ENCODE measurements at regions not wholly inside any gene's neighbourhood (a gene's known extent, or its start where the extent isn't known, plus 50 kb on each side); places are given as distances from the start of the nearest gene placed in this dataset.

DNA sequence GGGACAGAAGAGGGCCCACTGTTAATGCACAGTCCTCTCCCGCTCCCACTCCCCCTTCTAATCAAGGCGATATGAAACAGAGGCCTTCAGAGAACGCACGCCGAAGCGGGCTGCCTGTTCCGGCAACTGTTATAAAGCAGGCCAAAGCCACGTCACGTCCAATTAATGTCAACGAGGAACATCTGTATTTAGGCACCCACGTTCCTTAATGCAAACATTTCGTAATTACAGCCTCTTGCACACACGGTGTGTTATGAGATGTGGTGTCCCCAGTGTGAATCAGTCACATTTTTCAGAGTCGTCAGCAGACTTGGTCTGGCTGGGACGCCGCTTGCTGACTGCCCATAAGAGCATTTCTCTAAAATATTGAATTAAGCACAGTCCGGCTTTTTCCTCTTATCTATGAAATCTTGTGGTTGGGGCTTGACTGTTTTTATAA, 339.0 kb downstream of the NSG2 start:
- TF ChIP-seq, protein P1, sequence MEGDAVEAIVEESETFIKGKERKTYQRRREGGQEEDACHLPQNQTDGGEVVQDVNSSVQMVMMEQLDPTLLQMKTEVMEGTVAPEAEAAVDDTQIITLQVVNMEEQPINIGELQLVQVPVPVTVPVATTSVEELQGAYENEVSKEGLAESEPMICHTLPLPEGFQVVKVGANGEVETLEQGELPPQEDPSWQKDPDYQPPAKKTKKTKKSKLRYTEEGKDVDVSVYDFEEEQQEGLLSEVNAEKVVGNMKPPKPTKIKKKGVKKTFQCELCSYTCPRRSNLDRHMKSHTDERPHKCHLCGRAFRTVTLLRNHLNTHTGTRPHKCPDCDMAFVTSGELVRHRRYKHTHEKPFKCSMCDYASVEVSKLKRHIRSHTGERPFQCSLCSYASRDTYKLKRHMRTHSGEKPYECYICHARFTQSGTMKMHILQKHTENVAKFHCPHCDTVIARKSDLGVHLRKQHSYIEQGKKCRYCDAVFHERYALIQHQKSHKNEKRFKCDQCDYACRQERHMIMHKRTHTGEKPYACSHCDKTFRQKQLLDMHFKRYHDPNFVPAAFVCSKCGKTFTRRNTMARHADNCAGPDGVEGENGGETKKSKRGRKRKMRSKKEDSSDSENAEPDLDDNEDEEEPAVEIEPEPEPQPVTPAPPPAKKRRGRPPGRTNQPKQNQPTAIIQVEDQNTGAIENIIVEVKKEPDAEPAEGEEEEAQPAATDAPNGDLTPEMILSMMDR (IDR thresholded peaks at IDR 0.05): no peak
- TF ChIP-seq POLR2A (IDR thresholded peaks at IDR 0.05) (no peak), POLR2AphosphoS5 (IDR thresholded peaks at IDR 0.05) (no peak)
